HAP-1 (cell line): ENCODE measurements at regions not wholly inside any gene's neighbourhood (a gene's known extent, or its start where the extent isn't known, plus 50 kb on each side); places are given as distances from the start of the nearest gene placed in this dataset.

Experiments used
- DNase-seq, 2 experiments: peaks; one replicate each; pipeline ENCODE4 v3.0.0-alpha.2; 2016 to 2020; ENCODE audit warnings: low spot score in 2 of 2
- H3K27me3 ChIP-seq: fragments of 250-450 bp; sonication (Bioruptor Pico); 2 replicates; pipeline ENCODE4 v1.5.1; 2020; ENCODE audit warnings: low read depth, mild to moderate bottlenecking, moderate library complexity
- H3K36me3 ChIP-seq: fragments of 250-450 bp; sonication (Bioruptor Pico); replicated peaks from 2 replicates; pipeline ENCODE4 v1.5.1; 2020; ENCODE audit warnings: mild to moderate bottlenecking
- H3K4me1 ChIP-seq: fragments of 250-450 bp; sonication (Bioruptor Pico); 2 replicates; pipeline ENCODE4 v1.5.1; 2020; ENCODE audit warnings: mild to moderate bottlenecking
- H3K4me3 ChIP-seq: fragments of 250-450 bp; sonication (Bioruptor Pico); 2 replicates; pipeline ENCODE4 v1.5.1; 2020; ENCODE audit warnings: mild to moderate bottlenecking, moderate library complexity
- H3K9me3 ChIP-seq: fragments of 250-450 bp; sonication (Bioruptor Pico); 2 replicates; pipeline ENCODE4 v1.5.1; 2020; ENCODE audit warnings: mild to moderate bottlenecking, moderate library complexity
- in situ Hi-C: fragments of 300-500 bp; cut with MboI; formaldehyde crosslinking; loops from 3 replicates; pipeline ENCODE4 v1.14.3; 2020; ENCODE audit warnings: low sequenced_read_pairs, inconsistent platforms, mixed read lengths

- Histone ChIP-seq H3K4me3 (no peak overlapping the region), H3K9me3 (no peaks in the 10 kb centered on the region)
Observed at GRCh38 chr1:235021815-235022214, 106.8 kb downstream of the TOMM20 start.

DNA sequence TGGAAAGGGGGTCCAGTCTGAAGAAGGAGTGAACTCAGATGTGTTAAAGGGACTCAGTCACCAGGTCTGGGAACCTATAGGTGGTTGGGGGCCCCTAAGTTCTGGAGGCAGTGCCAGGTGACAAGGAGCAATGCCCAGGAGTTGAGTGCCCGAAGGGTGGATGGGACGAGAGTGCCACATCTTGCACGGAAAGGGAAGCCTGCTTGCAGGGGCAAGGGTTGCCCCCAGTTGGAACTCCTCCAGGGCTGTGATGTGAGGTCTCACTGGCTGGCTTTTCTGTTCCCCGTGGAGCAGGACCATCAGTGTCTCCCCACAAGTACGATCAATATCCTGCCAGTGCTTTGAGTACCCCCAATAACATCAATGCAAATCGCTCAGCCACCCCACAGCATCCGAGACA lies 107.3 kb downstream of the TOMM20 start:
- Histone ChIP-seq H3K27me3 (no peaks in the 10 kb centered on the region), H3K4me3 (no peak overlapping the region), H3K36me3 (no peaks in the 10 kb centered on the region), H3K9me3 (no peaks in the 10 kb centered on the region), H3K4me1 (no peaks in the 10 kb centered on the region)
- in situ Hi-C loops: no loop called here
- DNase-seq: no peak

More at GRCh38 chr1:235021815-235022214, 106.8 kb downstream of the TOMM20 start:
- Histone ChIP-seq H3K27me3 (no peaks in the 10 kb centered on the region), H3K4me1 (no peaks in the 10 kb centered on the region), H3K36me3 (no peaks in the 10 kb centered on the region)
- no peak for DNase-seq
- in situ Hi-C loops: no loop called here

- H3K4me3 ChIP-seq: no peak overlapping the region
- no peaks in the 10 kb centered on the region for H3K9me3 ChIP-seq
- DNase-seq: no peak
- no peaks in the 10 kb centered on the region for H3K4me1 ChIP-seq
- in situ Hi-C loops: no loop called here
- no peaks in the 10 kb centered on the region for H3K27me3 ChIP-seq
- no peaks in the 10 kb centered on the region for H3K36me3 ChIP-seq
Observed at GRCh38 chr1:235019961-235020360, 108.7 kb downstream of the TOMM20 start.

DNA sequence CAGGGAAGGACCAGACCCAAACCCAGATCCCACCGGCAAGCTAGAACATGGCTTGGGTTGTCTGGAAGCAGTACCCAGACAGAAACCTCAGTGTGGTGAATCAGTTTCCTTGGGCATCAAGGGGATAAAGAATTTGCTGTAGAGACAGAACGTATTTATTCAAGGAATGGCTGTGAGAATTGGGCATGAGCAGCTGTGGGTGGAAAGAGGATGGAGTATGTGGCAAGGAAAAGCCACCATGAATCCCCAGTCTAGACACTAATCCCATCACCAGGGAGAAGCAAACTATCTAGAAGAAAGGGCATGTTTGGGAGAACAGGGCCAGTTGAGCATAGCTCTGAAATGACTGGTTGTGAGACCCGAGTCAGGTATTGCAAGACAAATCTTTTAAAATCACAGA lies 109.2 kb downstream of the TOMM20 start:
- Histone ChIP-seq H3K4me3 (no peak overlapping the region), H3K36me3 (no peaks in the 10 kb centered on the region), H3K9me3 (no peaks in the 10 kb centered on the region), H3K27me3 (no peaks in the 10 kb centered on the region), H3K4me1 (no peaks in the 10 kb centered on the region)
- in situ Hi-C loops: no loop called here
- no peak for DNase-seq

GRCh38 chr1:235018720-235019444 lies 109.8 kb downstream of the TOMM20 start:
- Histone ChIP-seq H3K4me3 (no peak overlapping the region), H3K9me3 (no peaks in the 10 kb centered on the region), H3K36me3 (no peaks in the 10 kb centered on the region), H3K4me1 (no peaks in the 10 kb centered on the region), H3K27me3 (no peaks in the 10 kb centered on the region)
- in situ Hi-C loops: no loop called here
- DNase-seq: no peak

- DNase-seq: no peak
- in situ Hi-C loops: no loop called here
- H3K4me1 ChIP-seq: no peaks in the 10 kb centered on the region
- no peaks in the 10 kb centered on the region for H3K27me3 ChIP-seq
- no peaks in the 10 kb centered on the region for H3K9me3 ChIP-seq
- no peaks in the 10 kb centered on the region for H3K36me3 ChIP-seq
- no peak overlapping the region for H3K4me3 ChIP-seq
Observed at GRCh38 chr1:235018161-235018560, 110.5 kb downstream of the TOMM20 start.

GRCh38 chr1:235017719-235018118 lies 110.9 kb downstream of the TOMM20 start:
- Histone ChIP-seq H3K9me3 (no peaks in the 10 kb centered on the region), H3K4me1 (no peaks in the 10 kb centered on the region), H3K36me3 (no peaks in the 10 kb centered on the region), H3K27me3 (no peaks in the 10 kb centered on the region), H3K4me3 (no peak overlapping the region)
- DNase-seq: no peak
- in situ Hi-C loops: no loop called here

DNA sequence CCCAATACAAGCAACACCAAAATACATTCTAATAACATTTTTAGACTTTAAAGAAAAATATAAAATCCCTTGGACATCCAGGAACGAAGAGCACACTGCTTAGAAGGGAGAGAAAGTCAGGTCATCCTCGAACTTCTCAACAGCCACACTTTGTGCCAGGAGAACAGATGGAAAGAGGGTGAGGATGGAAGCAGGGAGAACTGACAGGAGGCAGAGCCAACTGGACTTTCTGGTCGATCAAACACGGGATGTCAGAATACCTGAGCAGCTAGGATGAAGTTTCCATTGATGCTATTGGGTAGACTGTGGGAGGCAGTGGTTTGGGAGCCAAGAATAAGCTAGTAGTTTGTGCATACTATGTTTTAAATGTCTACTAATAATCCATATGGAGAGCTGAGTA lies 111.4 kb downstream of the TOMM20 start:
- Histone ChIP-seq H3K4me3 (no peak overlapping the region), H3K4me1 (no peaks in the 10 kb centered on the region), H3K27me3 (no peaks in the 10 kb centered on the region), H3K36me3 (no peaks in the 10 kb centered on the region), H3K9me3 (no peaks in the 10 kb centered on the region)
- in situ Hi-C loops: no loop called here
- DNase-seq: no peak

DNA sequence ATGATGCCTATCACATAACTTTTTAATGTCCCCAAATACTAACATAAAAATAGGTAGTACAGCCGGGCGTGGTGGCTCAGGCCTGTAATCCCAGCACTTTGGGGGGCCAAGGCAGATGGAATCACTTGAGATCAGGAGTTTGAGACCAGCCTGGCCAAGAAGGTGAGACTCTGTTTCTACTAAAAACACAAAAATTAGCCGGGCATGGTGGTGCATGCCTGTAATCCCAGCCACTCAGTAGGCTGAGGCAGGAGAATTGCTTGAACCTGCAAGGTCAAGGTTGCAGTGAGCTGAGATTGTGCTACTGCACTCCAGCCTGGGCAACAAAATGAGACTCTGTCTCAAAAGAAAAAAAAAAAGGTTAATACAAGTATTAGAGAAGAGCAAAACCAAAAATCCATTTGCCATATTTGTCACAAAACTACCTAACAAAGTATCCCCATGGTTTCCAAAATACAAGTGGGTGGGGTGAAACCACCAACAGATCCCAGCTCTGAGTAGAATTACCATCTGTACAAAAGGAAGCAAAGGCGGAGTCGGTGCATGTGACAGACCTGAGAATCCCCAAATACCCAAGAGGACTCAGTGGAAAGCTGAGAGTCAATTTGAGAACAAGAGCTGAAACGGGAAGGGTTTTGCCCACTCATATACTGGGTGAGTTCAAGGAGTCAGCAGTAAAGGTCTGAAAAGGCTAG lies 113.2 kb downstream of the TOMM20 start:
- Histone ChIP-seq H3K36me3 (no peaks in the 10 kb centered on the region), H3K27me3 (no peaks in the 10 kb centered on the region), H3K4me3 (no peak overlapping the region), H3K9me3 (no peaks in the 10 kb centered on the region), H3K4me1 (no peaks in the 10 kb centered on the region)
- no peak for DNase-seq
- in situ Hi-C loops: no loop called here

- H3K27me3 ChIP-seq: no peaks in the 10 kb centered on the region
- H3K4me1 ChIP-seq: no peaks in the 10 kb centered on the region
- H3K9me3 ChIP-seq: no peaks in the 10 kb centered on the region
- no peak for DNase-seq
- H3K36me3 ChIP-seq: no peaks in the 10 kb centered on the region
- in situ Hi-C loops: no loop called here
- no peak overlapping the region for H3K4me3 ChIP-seq
Observed at GRCh38 chr1:235014756-235015155, 113.9 kb downstream of the TOMM20 start.

DNA sequence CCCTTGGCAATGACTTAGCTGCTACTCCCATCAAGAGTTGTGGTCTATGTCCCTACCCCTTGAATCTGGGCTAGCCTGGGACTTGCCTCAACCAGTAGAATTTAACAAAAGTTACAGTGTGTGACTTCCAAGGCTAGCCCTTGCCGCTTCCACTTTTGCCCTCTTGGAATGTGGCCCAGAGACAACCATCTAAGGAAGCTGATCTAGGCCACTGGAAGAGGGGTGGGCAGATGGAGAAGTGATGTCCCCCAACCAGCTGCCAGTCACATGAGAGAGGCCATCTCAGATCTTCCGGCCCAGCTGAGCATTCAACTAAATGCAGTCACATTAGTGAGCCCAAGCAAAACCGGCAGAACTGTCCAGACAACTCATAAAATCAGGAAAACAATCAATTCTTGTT lies 115.1 kb downstream of the TOMM20 start:
- no peak for DNase-seq
- Histone ChIP-seq H3K4me1 (no peaks in the 10 kb centered on the region), H3K36me3 (no peaks in the 10 kb centered on the region), H3K9me3 (no peaks in the 10 kb centered on the region), H3K4me3 (no peak overlapping the region), H3K27me3 (no peaks in the 10 kb centered on the region)
- in situ Hi-C loops: no loop called here

DNA sequence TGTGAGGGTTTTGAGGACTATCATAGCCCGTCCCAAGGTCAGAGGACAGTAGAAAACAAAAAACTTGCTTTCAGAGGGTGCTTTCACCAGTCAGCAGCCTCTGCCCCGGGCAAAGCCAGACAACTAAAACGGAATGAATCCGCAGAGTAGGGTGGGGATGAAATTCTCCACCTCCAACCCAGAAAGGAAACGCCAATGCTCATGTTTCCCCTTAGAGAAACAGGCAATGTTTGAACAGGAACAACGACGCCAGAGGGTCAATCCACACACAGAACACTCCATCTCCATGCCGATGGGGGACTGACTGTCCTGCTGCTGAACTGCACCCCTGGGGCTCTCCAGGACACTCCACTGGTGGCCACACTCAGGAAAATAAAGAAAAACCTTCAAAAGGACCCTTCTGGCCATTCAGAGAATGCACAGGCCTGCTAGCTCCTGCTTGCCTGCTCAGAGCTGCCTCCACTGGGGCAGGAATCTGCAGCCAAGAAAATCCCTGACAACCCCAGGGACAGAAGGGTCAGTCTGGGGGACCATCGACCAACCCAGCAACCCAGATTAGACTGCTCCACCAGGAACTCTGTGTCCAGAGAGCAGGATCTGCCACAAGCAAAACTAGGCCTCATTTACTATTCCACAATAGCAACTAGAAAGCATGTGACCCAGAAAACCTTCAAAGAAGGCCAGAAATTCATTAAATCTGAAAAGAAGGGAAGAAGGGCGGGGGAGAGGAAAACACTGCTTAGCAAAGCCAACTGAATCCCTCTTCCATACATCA lies 116.0 kb downstream of the TOMM20 start:
- H3K36me3 ChIP-seq: no peaks in the 10 kb centered on the region
- DNase-seq: no peak
- H3K4me1 ChIP-seq: no peaks in the 10 kb centered on the region
- in situ Hi-C loops: no loop called here
- H3K9me3 ChIP-seq: 0 out of 2 replicates have a peak, but pooled peaks cover 1% of the 10 kb centered on the region
- no peaks in the 10 kb centered on the region for H3K27me3 ChIP-seq
- no peak overlapping the region for H3K4me3 ChIP-seq

GRCh38 chr1:235011599-235012435 lies 116.8 kb downstream of the TOMM20 start:
- in situ Hi-C loops: no loop called here
- H3K36me3 ChIP-seq: no peaks in the 10 kb centered on the region
- H3K4me1 ChIP-seq: no peaks in the 10 kb centered on the region
- H3K27me3 ChIP-seq: no peaks in the 10 kb centered on the region
- DNase-seq: no peak
- 0 out of 2 replicates have a peak, but pooled peaks cover 3% of the 10 kb centered on the region for H3K9me3 ChIP-seq
- H3K4me3 ChIP-seq: no peak overlapping the region
